Mesenchymal stem cell (in vitro differentiated cells and primary cell): ENCODE measurements at regions not wholly inside any gene's neighbourhood (a gene's known extent, or its start where the extent isn't known, plus 50 kb on each side); places are given as distances from the start of the nearest gene placed in this dataset. TPM values are rescaled to one million over a fixed set of nuclear protein-coding genes. Genes with fewer than 3 reads are reported as not detected.
A peak's percentile ranks its signal among the peaks of the same experiment; 100 is the strongest.

Experiments used
- DNase-seq: peaks from one replicate; pipeline ENCODE4 v3.0.0-alpha.2; 2013
- H2AFZ ChIP-seq: one replicate; pipeline ENCODE4 v1.6.1; 2013; ENCODE audit warnings: low read depth, mild to moderate bottlenecking, control low read depth, inconsistent platforms, low read length, moderate library complexity
- H2AK5ac ChIP-seq: 2 replicates; pipeline ENCODE4 v1.6.1; 2013; ENCODE audit warnings: low read length, moderate library complexity, mild to moderate bottlenecking, inconsistent platforms; ENCODE audit not compliant: severe bottlenecking
- H2BK120ac ChIP-seq: one replicate; pipeline ENCODE4 v1.6.1; 2013; ENCODE audit warnings: low read depth, mild to moderate bottlenecking, inconsistent platforms, low read length, moderate library complexity
- H2BK12ac ChIP-seq, 2 experiments: one replicate each; pipeline ENCODE4 v1.6.1; 2013; ENCODE audit warnings: inconsistent platforms in 2 of 2, low read length in 2 of 2, mild to moderate bottlenecking in 2 of 2, moderate library complexity in 2 of 2, control low read depth in 1 of 2
- H2BK15ac ChIP-seq: one replicate; pipeline ENCODE4 v1.6.1; 2013; ENCODE audit warnings: mild to moderate bottlenecking, low read depth, inconsistent platforms; ENCODE audit not compliant: poor library complexity, severe bottlenecking
- H2BK5ac ChIP-seq: 2 replicates; pipeline ENCODE4 v1.6.1; 2013; ENCODE audit warnings: low read depth, mild to moderate bottlenecking, low read length, control low read depth, inconsistent platforms; ENCODE audit not compliant: poor library complexity, severe bottlenecking
- H3K14ac ChIP-seq, 2 experiments: one replicate each; pipeline ENCODE4 v1.6.1; 2013; ENCODE audit warnings: inconsistent platforms in 2 of 2, low read length in 2 of 2, control low read depth in 1 of 2, mild to moderate bottlenecking in 1 of 2, moderate library complexity in 1 of 2
- H3K18ac ChIP-seq, 2 experiments: one replicate each; pipeline ENCODE4 v1.6.1; 2013; ENCODE audit warnings: inconsistent platforms in 2 of 2, low read length in 2 of 2, control low read depth in 1 of 2, low read depth in 1 of 2, mild to moderate bottlenecking in 1 of 2
- H3K23ac ChIP-seq, 2 experiments: one replicate each; pipeline ENCODE4 v1.6.1; 2013; ENCODE audit warnings: inconsistent platforms in 2 of 2, low read length in 2 of 2, mild to moderate bottlenecking in 2 of 2, moderate library complexity in 2 of 2, control low read depth in 1 of 2
- H3K27ac ChIP-seq: 2 replicates; pipeline ENCODE4 v1.5.1; 2013; ENCODE audit warnings: mild to moderate bottlenecking, moderate library complexity, low read length, control low read depth, inconsistent platforms; ENCODE audit not compliant: poor library complexity, severe bottlenecking
- H3K27me3 ChIP-seq, 2 experiments: 2 replicates each; pipeline versions ENCODE4 v1.6.1 to v1.7.0; 2013; ENCODE audit warnings: low read length in 2 of 2, mild to moderate bottlenecking in 2 of 2, moderate library complexity in 2 of 2, control low read depth in 1 of 2, inconsistent platforms in 1 of 2; ENCODE audit not compliant: control insufficient read depth in 1 of 2, insufficient read depth in 1 of 2
- H3K36me3 ChIP-seq, 2 experiments: 2 replicates each; pipeline versions ENCODE4 v1.6.1 to v1.7.0; 2013; ENCODE audit warnings: low read length in 2 of 2, control low read depth in 1 of 2, inconsistent platforms in 1 of 2, low read depth in 1 of 2, mild to moderate bottlenecking in 1 of 2; ENCODE audit not compliant: insufficient read depth in 2 of 2, control insufficient read depth in 1 of 2
- H3K4ac ChIP-seq, 2 experiments: one replicate each; pipeline ENCODE4 v1.6.1; 2013; ENCODE audit warnings: inconsistent platforms in 2 of 2, low read length in 2 of 2, mild to moderate bottlenecking in 2 of 2, moderate library complexity in 2 of 2, control low read depth in 1 of 2, low read depth in 1 of 2
- H3K4me1 ChIP-seq: 2 replicates; pipeline ENCODE4 v1.6.1; 2013; ENCODE audit warnings: low read depth, low read length, control low read depth; ENCODE audit not compliant: control insufficient read depth, insufficient read depth
- H3K4me2 ChIP-seq: 2 replicates; pipeline ENCODE4 v1.6.1; 2013; ENCODE audit warnings: low read length, mild to moderate bottlenecking, inconsistent platforms; ENCODE audit not compliant: poor library complexity, severe bottlenecking
- H3K4me3 ChIP-seq, 2 experiments: 2 replicates each; pipeline versions ENCODE4 v1.5.1 to v1.7.0; 2013; ENCODE audit warnings: low read length in 2 of 2, mild to moderate bottlenecking in 2 of 2, control low read depth in 1 of 2, low read depth in 1 of 2; ENCODE audit not compliant: insufficient read depth in 1 of 2
- H3K79me1 ChIP-seq: replicated peaks from 2 replicates; pipeline ENCODE4 v1.6.1; 2013; ENCODE audit warnings: mild to moderate bottlenecking, control low read depth, low read length, inconsistent platforms; ENCODE audit not compliant: poor library complexity, severe bottlenecking
- H3K9ac ChIP-seq: 2 replicates; pipeline ENCODE4 v1.7.0; 2013; ENCODE audit warnings: mild to moderate bottlenecking, low read length, moderate library complexity
- H3K9me3 ChIP-seq: 2 replicates; pipeline ENCODE4 v1.7.0; 2013; ENCODE audit warnings: mild to moderate bottlenecking, low read length; ENCODE audit not compliant: control insufficient read depth
- H4K8ac ChIP-seq: one replicate; pipeline ENCODE4 v1.6.1; 2013; ENCODE audit warnings: inconsistent platforms, mild to moderate bottlenecking, low read length, moderate library complexity
- H4K91ac ChIP-seq: one replicate; pipeline ENCODE4 v1.6.1; 2013; ENCODE audit warnings: mild to moderate bottlenecking, low read length, inconsistent platforms
- WGBS: methylation state at CpG from one replicate; pipeline ENCODE4 v1.1.7; 2013; ENCODE audit warnings: mixed read lengths; 5-methylcytosine and 5-hydroxymethylcytosine counted together
- small RNA-seq: library from polyadenylated mRNA; stranded (forward); fragments of <200 nt; extraction: miRNeasy Mini kit (QIAGEN cat#:217004); gene quantifications from one replicate; pipeline ENCODE3, GENCODE V24; 2013; ENCODE audit warnings: low read depth

DNA sequence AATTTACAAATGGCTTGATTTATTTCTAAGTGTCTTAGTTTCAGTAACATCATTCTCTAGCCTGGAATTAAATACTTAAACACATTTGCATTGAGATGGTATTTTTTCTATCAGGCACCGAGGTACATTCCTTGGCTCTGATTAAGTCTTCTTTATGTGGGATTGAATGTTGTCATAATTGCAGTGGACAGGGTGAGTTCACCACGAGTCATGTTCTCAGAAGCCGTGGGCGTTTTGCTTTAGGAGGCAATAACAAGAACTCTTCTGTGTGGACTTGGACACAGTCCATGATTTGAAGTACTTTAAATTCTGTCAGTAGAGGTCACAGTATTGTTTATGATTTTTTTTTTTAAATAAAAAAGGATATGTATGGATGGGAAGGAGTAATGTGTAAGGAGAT, 57.1 kb upstream of the EFHC2 start:
- Histone ChIP-seq H3K27ac (no peak overlapping the region), H3K79me1 (no peaks in the 10 kb centered on the region), H2BK12ac (no peak overlapping the region), H4K91ac (no peak overlapping the region), H3K4ac (no peak overlapping the region), H3K9me3 (peaks cover 8% of the 10 kb centered on the region), H2AK5ac (no peak overlapping the region), H3K9ac (peak overlapping the region; percentile 35), H2BK120ac (no peak overlapping the region), H2BK15ac (no peak overlapping the region), H2AFZ (no peak overlapping the region), H3K18ac (no peak overlapping the region), H3K4me2 (no peak overlapping the region), H3K36me3 (no peaks in the 10 kb centered on the region), H3K14ac (no peak overlapping the region), H3K23ac (no peak overlapping the region), H3K4me3 (no peak overlapping the region), H3K4me1 (no peaks in the 10 kb centered on the region), H4K8ac (no peak overlapping the region), H3K27me3 (no peaks in the 10 kb centered on the region), H2BK5ac (no peak overlapping the region)
- WGBS: 0% methylated on average over 4 of the region's 4 CpGs
- peak; percentile 60 for DNase-seq

GRCh38 chrX:44400161-44400560, 56.7 kb upstream of the EFHC2 start:
- Histone ChIP-seq H2BK15ac (no peak overlapping the region), H3K27ac (no peak overlapping the region), H4K8ac (no peak overlapping the region), H3K9ac (no peak overlapping the region), H2BK5ac (no peak overlapping the region), H2AK5ac (no peak overlapping the region), H3K36me3 (no peaks in the 10 kb centered on the region), H3K18ac (no peak overlapping the region), H4K91ac (no peak overlapping the region), H3K4ac (no peak overlapping the region), H2AFZ (no peak overlapping the region), H3K4me1 (no peaks in the 10 kb centered on the region), H3K4me3 (no peak overlapping the region), H3K23ac (no peak overlapping the region), H3K14ac (no peak overlapping the region), H2BK120ac (no peak overlapping the region), H2BK12ac (no peak overlapping the region), H3K4me2 (no peak overlapping the region), H3K9me3 (peaks cover 8% of the 10 kb centered on the region), H3K27me3 (no peaks in the 10 kb centered on the region), H3K79me1 (no peaks in the 10 kb centered on the region)
- DNase-seq: no peak
- WGBS: no CpG with 5 or more reads among the region's 4 CpGs

Small RNA genes lying in the stretch of these regions (small RNA-seq; reads per million reads assigned to genes)
- gene RF00019: not detected
